H9 (cell line): ENCODE measurements at regions not wholly inside any gene's neighbourhood (a gene's known extent, or its start where the extent isn't known, plus 50 kb on each side); places are given as distances from the start of the nearest gene placed in this dataset.

Source experiments
- DNase-seq: peaks from one replicate; pipeline ENCODE4 v3.0.0-alpha.2; 2017
- H2AFZ ChIP-seq: one replicate; pipeline ENCODE4 v1.6.1; 2013; ENCODE audit warnings: mild to moderate bottlenecking, low read length, control low read depth, moderate library complexity
- H2AK5ac ChIP-seq: 2 replicates; pipeline ENCODE4 v1.6.1; 2013; ENCODE audit warnings: low read length, control low read depth, mixed read lengths; ENCODE audit not compliant: insufficient read length
- H2BK120ac ChIP-seq: one replicate; pipeline ENCODE4 v1.6.1; 2013; ENCODE audit warnings: low read depth, mild to moderate bottlenecking, low read length, control low read depth, inconsistent platforms; ENCODE audit not compliant: poor library complexity, severe bottlenecking
- H2BK12ac ChIP-seq: 2 replicates; pipeline ENCODE4 v1.6.1; 2013; ENCODE audit warnings: low read length, control low read depth, mixed read lengths, low read depth; ENCODE audit not compliant: insufficient read length
- H2BK15ac ChIP-seq: 2 replicates; pipeline ENCODE4 v1.6.1; 2013; ENCODE audit warnings: low read depth, low read length, control low read depth
- H2BK20ac ChIP-seq: one replicate; pipeline ENCODE4 v1.6.1; 2013; ENCODE audit warnings: low read depth, mild to moderate bottlenecking, low read length, control low read depth, inconsistent platforms; ENCODE audit not compliant: poor library complexity, severe bottlenecking
- H2BK5ac ChIP-seq: 2 replicates; pipeline ENCODE4 v1.6.1; 2013; ENCODE audit warnings: low read length, control low read depth, mixed read lengths; ENCODE audit not compliant: insufficient read length
- H3K14ac ChIP-seq: 2 replicates; pipeline ENCODE4 v1.6.1; 2013; ENCODE audit warnings: low read length, control low read depth; ENCODE audit not compliant: insufficient read depth
- H3K18ac ChIP-seq: 2 replicates; pipeline ENCODE4 v1.6.1; 2013; ENCODE audit warnings: low read depth, mild to moderate bottlenecking, mixed read lengths, low read length, control low read depth; ENCODE audit not compliant: insufficient read length
- H3K23ac ChIP-seq: 2 replicates; pipeline ENCODE4 v1.6.1; 2013; ENCODE audit warnings: low read length, control low read depth, mixed read lengths, low read depth; ENCODE audit not compliant: insufficient read length
- H3K23me2 ChIP-seq: 2 replicates; pipeline ENCODE4 v1.6.1; 2013; ENCODE audit warnings: low read depth, mild to moderate bottlenecking, mixed read lengths, low read length, control low read depth; ENCODE audit not compliant: insufficient read length, poor library complexity, severe bottlenecking
- H3K27ac ChIP-seq: 2 replicates; pipeline ENCODE4 v1.5.1; 2013; ENCODE audit warnings: low read length, control low read depth, mixed read lengths, low read depth; ENCODE audit not compliant: insufficient read length
- H3K27me3 ChIP-seq: 2 replicates; pipeline ENCODE4 v1.6.1; 2013; ENCODE audit warnings: low read length, control low read depth, inconsistent platforms; ENCODE audit not compliant: insufficient read depth
- H3K4ac ChIP-seq: 2 replicates; pipeline ENCODE4 v1.6.1; 2013; ENCODE audit warnings: low read depth, mild to moderate bottlenecking, control low read depth, inconsistent platforms, low read length, moderate library complexity
- H3K4me1 ChIP-seq: 2 replicates; pipeline ENCODE4 v1.6.1; 2013; ENCODE audit warnings: low read length, control low read depth, inconsistent platforms; ENCODE audit not compliant: insufficient read depth
- H3K4me2 ChIP-seq: 2 replicates; pipeline ENCODE4 v1.6.1; 2013; ENCODE audit warnings: low read length, control low read depth, mixed read lengths; ENCODE audit not compliant: insufficient read length, insufficient read depth
- H3K56ac ChIP-seq: 2 replicates; pipeline ENCODE4 v1.6.1; 2013; ENCODE audit warnings: low read depth, mild to moderate bottlenecking, mixed read lengths, low read length, control low read depth; ENCODE audit not compliant: insufficient read length
- H3K79me1 ChIP-seq: 2 replicates; pipeline ENCODE4 v1.6.1; 2013; ENCODE audit warnings: low read depth, mild to moderate bottlenecking, moderate library complexity, low read length, control low read depth, inconsistent platforms; ENCODE audit not compliant: insufficient read depth, poor library complexity, severe bottlenecking
- H3K79me2 ChIP-seq: 2 replicates; pipeline ENCODE4 v1.6.1; 2013; ENCODE audit warnings: low read length, control low read depth, inconsistent platforms; ENCODE audit not compliant: insufficient read depth
- H3K9ac ChIP-seq: 2 replicates; pipeline ENCODE4 v1.6.1; 2013; ENCODE audit warnings: low read length, control low read depth, mixed read lengths; ENCODE audit not compliant: insufficient read length; ENCODE audit errors: extremely low read depth
- H3K9me3 ChIP-seq: one replicate; pipeline ENCODE4 v1.6.1; 2013; ENCODE audit warnings: low read depth, low read length, inconsistent platforms; ENCODE audit not compliant: control insufficient read depth
- H3T11ph ChIP-seq: one replicate; pipeline ENCODE4 v1.6.1; 2013; ENCODE audit warnings: mild to moderate bottlenecking, low read length, control low read depth, inconsistent platforms
- H4K20me1 ChIP-seq: one replicate; pipeline ENCODE4 v1.6.1; 2013; ENCODE audit not compliant: control insufficient read depth, insufficient read length, insufficient read depth
- H4K5ac ChIP-seq: 2 replicates; pipeline ENCODE4 v1.6.1; 2013; ENCODE audit warnings: low read depth, mild to moderate bottlenecking, mixed read lengths, low read length, control low read depth; ENCODE audit not compliant: insufficient read length
- H4K8ac ChIP-seq: replicated peaks from 2 replicates; pipeline ENCODE4 v1.6.1; 2013; ENCODE audit warnings: low read length, control low read depth, mixed read lengths, low read depth; ENCODE audit not compliant: insufficient read length
- H4K91ac ChIP-seq: 2 replicates; pipeline ENCODE4 v1.6.1; 2013; ENCODE audit warnings: low read depth, mild to moderate bottlenecking, moderate library complexity, mixed read lengths, low read length, control low read depth; ENCODE audit not compliant: insufficient read length
- H3K27ac Mint-ChIP-seq, 3 experiments: 2 replicates in 2 of 3; 3 replicates in 1 of 3; pipeline ENCODE4 v1.8.0; 2020 to 2021; ENCODE audit warnings: mixed read lengths in 3 of 3, mild to moderate bottlenecking in 1 of 3, moderate library complexity in 1 of 3
- H3K27me3 Mint-ChIP-seq: 2 replicates; pipeline ENCODE4 v1.8.0; 2021; ENCODE audit warnings: low read depth, mild to moderate bottlenecking, moderate library complexity, mixed read lengths
- H3K36me3 Mint-ChIP-seq, 3 experiments: 2 replicates in 2 of 3; 3 replicates in 1 of 3; pipeline ENCODE4 v1.8.0; 2020 to 2021; ENCODE audit warnings: low read depth in 3 of 3, mixed read lengths in 3 of 3; ENCODE audit not compliant: insufficient read depth in 1 of 3
- H3K4me1 Mint-ChIP-seq, 2 experiments: 2 replicates each; pipeline ENCODE4 v1.8.0; 2020; ENCODE audit warnings: mixed read lengths in 2 of 2
- H3K4me3 Mint-ChIP-seq, 2 experiments: 2 replicates in 1 of 2; 3 replicates in 1 of 2; pipeline ENCODE4 v1.8.0; 2020 to 2021; ENCODE audit warnings: mild to moderate bottlenecking in 2 of 2, mixed read lengths in 2 of 2, moderate library complexity in 1 of 2
- H3K9me3 Mint-ChIP-seq, 2 experiments: 2 replicates in 1 of 2; 3 replicates in 1 of 2; pipeline ENCODE4 v1.8.0; 2020; ENCODE audit warnings: mild to moderate bottlenecking in 2 of 2, mixed read lengths in 2 of 2, moderate library complexity in 1 of 2
- TF ChIP-seq, protein P1 (sequence below): fragments of 200-600 bp; sonication (generic); conservative IDR thresholded peaks from 3 replicates; pipeline ENCODE4 v1.8.0; 2021; ENCODE audit warnings: antibody characterized with exemption, mild to moderate bottlenecking

DNA sequence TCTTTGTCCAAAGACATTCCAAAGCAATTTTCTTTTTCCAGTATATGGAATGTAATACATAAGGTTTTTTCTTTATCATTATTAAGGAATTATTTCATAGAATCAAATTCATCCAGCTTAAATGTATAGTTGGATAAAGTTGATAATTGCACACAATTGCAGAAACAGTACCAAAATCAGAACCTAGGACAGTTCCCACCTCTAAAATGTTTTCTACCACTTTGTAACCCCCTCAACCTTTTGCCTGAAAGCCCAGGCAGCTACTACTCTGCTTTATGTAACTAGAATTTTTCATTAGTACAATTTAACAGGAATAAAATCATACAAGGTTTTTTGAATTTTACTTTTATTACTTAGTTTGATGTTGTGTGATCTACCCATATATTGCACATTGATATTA, 98.0 kb downstream of the PRR20E start:
- Mint-ChIP-seq H3K4me1 (no peaks in the 10 kb centered on the region), H3K4me3 (no peak overlapping the region), H3K27me3 (no peaks in the 10 kb centered on the region), H3K36me3 (peaks cover 0 to 4% (median 0%) of the 10 kb centered on the region in 3 experiments; a peak in 1 of 7 replicates), H3K27ac (no peak overlapping the region), H3K9me3 (peaks cover 0 to 2% of the 10 kb centered on the region in 2 experiments; a peak in 2 of 5 replicates)
- no peak overlapping the region for H2BK12ac ChIP-seq
- no peak overlapping the region for H3K9ac ChIP-seq
- no peak overlapping the region for H3K14ac ChIP-seq
- TF ChIP-seq, protein P1, sequence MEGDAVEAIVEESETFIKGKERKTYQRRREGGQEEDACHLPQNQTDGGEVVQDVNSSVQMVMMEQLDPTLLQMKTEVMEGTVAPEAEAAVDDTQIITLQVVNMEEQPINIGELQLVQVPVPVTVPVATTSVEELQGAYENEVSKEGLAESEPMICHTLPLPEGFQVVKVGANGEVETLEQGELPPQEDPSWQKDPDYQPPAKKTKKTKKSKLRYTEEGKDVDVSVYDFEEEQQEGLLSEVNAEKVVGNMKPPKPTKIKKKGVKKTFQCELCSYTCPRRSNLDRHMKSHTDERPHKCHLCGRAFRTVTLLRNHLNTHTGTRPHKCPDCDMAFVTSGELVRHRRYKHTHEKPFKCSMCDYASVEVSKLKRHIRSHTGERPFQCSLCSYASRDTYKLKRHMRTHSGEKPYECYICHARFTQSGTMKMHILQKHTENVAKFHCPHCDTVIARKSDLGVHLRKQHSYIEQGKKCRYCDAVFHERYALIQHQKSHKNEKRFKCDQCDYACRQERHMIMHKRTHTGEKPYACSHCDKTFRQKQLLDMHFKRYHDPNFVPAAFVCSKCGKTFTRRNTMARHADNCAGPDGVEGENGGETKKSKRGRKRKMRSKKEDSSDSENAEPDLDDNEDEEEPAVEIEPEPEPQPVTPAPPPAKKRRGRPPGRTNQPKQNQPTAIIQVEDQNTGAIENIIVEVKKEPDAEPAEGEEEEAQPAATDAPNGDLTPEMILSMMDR = no peak
- no peaks in the 10 kb centered on the region for H3K9me3 ChIP-seq
- H2BK5ac ChIP-seq = no peak overlapping the region
- no peak overlapping the region for H2BK20ac ChIP-seq
- no peaks in the 10 kb centered on the region for H3K79me2 ChIP-seq
- H4K5ac ChIP-seq = no peak overlapping the region
- no peak overlapping the region for H4K91ac ChIP-seq
- H3K27ac ChIP-seq = no peak overlapping the region
- no peaks in the 10 kb centered on the region for H3K79me1 ChIP-seq
- H4K20me1 ChIP-seq = no peaks in the 10 kb centered on the region
- no peak overlapping the region for H3K18ac ChIP-seq
- no peak overlapping the region for H3K4ac ChIP-seq
- no peak overlapping the region for H2AK5ac ChIP-seq
- H3K27me3 ChIP-seq = no peaks in the 10 kb centered on the region
- no peaks in the 10 kb centered on the region for H3K4me1 ChIP-seq
- no peak overlapping the region for H3K4me2 ChIP-seq
- H3K23ac ChIP-seq = no peak overlapping the region
- H4K8ac ChIP-seq = no peak overlapping the region
- no peak overlapping the region for H2BK120ac ChIP-seq
- no peaks in the 10 kb centered on the region for H3K23me2 ChIP-seq
- no peak overlapping the region for H2AFZ ChIP-seq
- H3T11ph ChIP-seq = no peak overlapping the region
- no peak for DNase-seq
- no peak overlapping the region for H3K56ac ChIP-seq
- no peak overlapping the region for H2BK15ac ChIP-seq
